K562 (cell line): ENCODE measurements at regions not wholly inside any gene's neighbourhood (a gene's known extent, or its start where the extent isn't known, plus 50 kb on each side); places are given as distances from the start of the nearest gene placed in this dataset.

ENCODE experiments used
- ATAC-seq: fragments of 200-7000 bp; cut with Tn5 transposase; 3 replicates; pipeline ENCODE4 v1.9.1; 2020; ENCODE audit warnings: moderate library complexity
- BruUV-seq: library from RNA; stranded (reverse); fragments of 400-500 nt; replicated peaks from 2 replicates; lab custom pipeline; 2021; lab: Mats Ljungman, UMichigan
- CTCF ChIA-PET: fragments of 300-600 bp; formaldehyde crosslinking; extraction: SDS; loops from one replicate; lab custom pipeline; 2021; ENCODE audit warnings: low intra/inter-chr PET ratio; lab: Yijun Ruan, JAX
- POLR2A ChIA-PET: fragments of 300-600, 350-650 bp; sonication (Branson Sonifier 250); formaldehyde crosslinking; extraction: SDS; loops from one replicate; lab custom pipeline; 2021; ENCODE audit warnings: antibody characterized with exemption, inconsistent platforms; lab: Yijun Ruan, JAX
- DNase-seq, 4 experiments: peaks; one replicate each; pipeline versions ENCODE4 v3.0.0 to v3.0.0-alpha.2; 2011 to 2018; ENCODE audit warnings: low spot score in 3 of 4, mixed read lengths in 3 of 4; ENCODE audit errors: extremely low read depth in 1 of 4
- FAIRE-seq: peaks from 2 replicates; lab custom pipeline; 2011; peaks lifted over from hg19 to GRCh38; lab: Jason Lieb, UNC
- H2AFZ ChIP-seq: 2 replicates; pipeline ENCODE4 v1.6.0; 2011; ENCODE audit warnings: low read depth, low read length, control low read depth, inconsistent platforms
- H3K27ac ChIP-seq: fragments of 200-600 bp; 3 replicates; pipeline ENCODE4 v1.8.0; 2011; ENCODE audit warnings: low read depth, mild to moderate bottlenecking, control low read depth, inconsistent platforms, low read length, moderate library complexity, mixed read lengths; ENCODE audit errors: extremely low read depth
- H3K27me3 ChIP-seq, 2 experiments: fragments of 300-600 bp in 1 of 2; 2 replicates in 1 of 2; 3 replicates in 1 of 2; pipeline versions ENCODE4 v1.6.0 to v1.8.0; 2011; ENCODE audit warnings: inconsistent platforms in 2 of 2, low read length in 2 of 2, mild to moderate bottlenecking in 1 of 2, mixed read lengths in 1 of 2, moderate library complexity in 1 of 2; ENCODE audit not compliant: control insufficient read depth in 2 of 2, insufficient read depth in 2 of 2
- H3K36me3 ChIP-seq: fragments of 300-600 bp; 3 replicates; pipeline ENCODE4 v1.8.0; 2011; ENCODE audit warnings: mild to moderate bottlenecking, low read length, inconsistent platforms; ENCODE audit not compliant: control insufficient read depth, insufficient read depth
- H3K4me1 ChIP-seq, 2 experiments: fragments of 200-600 bp in 1 of 2; replicated peaks in 1 of 2; 2 replicates in 1 of 2; 3 replicates in 1 of 2; pipeline versions ENCODE4 v1.5.1 to v1.8.0; 2011; ENCODE audit warnings: inconsistent platforms in 2 of 2, low read length in 2 of 2, mild to moderate bottlenecking in 1 of 2, mixed read lengths in 1 of 2, moderate library complexity in 1 of 2; ENCODE audit not compliant: control insufficient read depth in 2 of 2, insufficient read depth in 2 of 2
- H3K4me2 ChIP-seq: 2 replicates; pipeline ENCODE4 v1.6.1; 2011; ENCODE audit warnings: low read length, control low read depth, inconsistent platforms, mixed read lengths; ENCODE audit not compliant: insufficient read depth
- H3K4me3 ChIP-seq: fragments of 200-600 bp; sonication (generic), shearing (Covaris generic); 2 replicates; pipeline ENCODE4 v1.5.1; 2016; ENCODE audit warnings: control low read depth, inconsistent platforms
- H3K79me2 ChIP-seq: fragments of 200-600 bp; 3 replicates; pipeline ENCODE4 v1.8.0; 2011; ENCODE audit warnings: low read length, inconsistent platforms; ENCODE audit not compliant: control insufficient read depth, insufficient read depth
- H3K9ac ChIP-seq, 2 experiments: 2 replicates each; pipeline versions ENCODE4 v1.6.0 to v1.6.1; 2011; ENCODE audit warnings: low read depth in 2 of 2, low read length in 2 of 2, control low read depth in 1 of 2, inconsistent platforms in 1 of 2, mild to moderate bottlenecking in 1 of 2, mixed read lengths in 1 of 2; ENCODE audit not compliant: insufficient read depth in 1 of 2
- H3K9me1 ChIP-seq: one replicate; pipeline ENCODE4 v1.6.0; 2011; ENCODE audit warnings: inconsistent platforms, mild to moderate bottlenecking, low read length, moderate library complexity; ENCODE audit not compliant: control insufficient read depth, insufficient read depth
- H3K9me3 ChIP-seq: replicated peaks from 2 replicates; pipeline ENCODE4 v1.5.1; 2011; ENCODE audit warnings: low read depth, low read length, inconsistent platforms; ENCODE audit not compliant: control insufficient read depth, insufficient read depth
- H4K20me1 ChIP-seq: replicated peaks from 2 replicates; pipeline ENCODE4 v1.6.1; 2011; ENCODE audit warnings: low read length, inconsistent platforms, mixed read lengths; ENCODE audit not compliant: control insufficient read depth, insufficient read depth
- CHCHD3 ChIP-seq: fragments of 250-450 bp; sonication (Bioruptor Pico); IDR thresholded peaks from 2 replicates; pipeline ENCODE4 v2.1.2; 2022; ENCODE audit warnings: mild to moderate bottlenecking
- EHMT2 ChIP-seq: fragments of 450-650 bp; IDR thresholded peaks from 2 replicates; pipeline ENCODE4 v1.6.1; 2018; ENCODE audit warnings: antibody characterized with exemption
- GABPB2 ChIP-seq: fragments of 250-450 bp; sonication (Bioruptor Pico); conservative IDR thresholded peaks from 2 replicates; pipeline ENCODE4 v1.5.1; 2021; ENCODE audit warnings: mild to moderate bottlenecking
- NR0B1 ChIP-seq: fragments of 450-650 bp; IDR thresholded peaks from one replicate; pipeline ENCODE4 v1.6.1; 2018; ENCODE audit warnings: mild to moderate bottlenecking, moderate library complexity; ENCODE audit not compliant: partially characterized antibody
- PBX2 ChIP-seq, 2 experiments: IDR thresholded peaks in 1 of 2; conservative IDR thresholded peaks in 1 of 2; 2 replicates each; pipeline ENCODE4 v1.6.1; 2016; ENCODE audit warnings: low read depth in 2 of 2, mild to moderate bottlenecking in 1 of 2, missing compliant biosample characterization in 1 of 2, missing genetic modification characterization in 1 of 2, moderate library complexity in 1 of 2
- POLR2H ChIP-seq: IDR thresholded peaks from 2 replicates; pipeline ENCODE4 v1.6.1; 2016; ENCODE audit warnings: missing genetic modification characterization, low read depth, mild to moderate bottlenecking, control low read depth, missing compliant biosample characterization, moderate library complexity
- TRIM24 ChIP-seq, 2 experiments: fragments of 450-650 bp; IDR thresholded peaks; 2 replicates each; pipeline ENCODE4 v1.6.1; 2016
- ZNF175 ChIP-seq: fragments of 200-800 bp; sonication (Bioruptor generic); IDR thresholded peaks from 2 replicates; pipeline ENCODE4 v1.6.1; 2016; ENCODE audit warnings: low read depth, mild to moderate bottlenecking, missing genetic modification characterization, missing compliant biosample characterization
- ZNF311 ChIP-seq: fragments of 250-450 bp; sonication (Bioruptor Pico); IDR thresholded peaks from 2 replicates; pipeline ENCODE4 v1.4.0; 2020; ENCODE audit warnings: mild to moderate bottlenecking, moderate library complexity
- ZNF41 ChIP-seq: fragments of 250-450 bp; sonication (Bioruptor Pico); conservative IDR thresholded peaks from 2 replicates; pipeline ENCODE4 v1.4.0; 2020; ENCODE audit warnings: mild to moderate bottlenecking
- ZNF79 ChIP-seq: fragments of 250-450 bp; sonication (Bioruptor Pico); IDR thresholded peaks from 2 replicates; pipeline ENCODE4 v1.4.0; 2020; ENCODE audit warnings: low read depth, mild to moderate bottlenecking, moderate library complexity
- ZSCAN32 ChIP-seq: fragments of 450-650 bp; formaldehyde crosslinking; IDR thresholded peaks from 2 replicates; pipeline ENCODE4 v1.4.0; 2020; ENCODE audit warnings: mild to moderate bottlenecking, moderate library complexity
- WGBS: fragments of 100-300 bp; shearing (Covaris generic); methylation state at CpG from one replicate; pipeline ENCODE4 v1.1.6; 2016; ENCODE audit warnings: low coverage, mixed read lengths; ENCODE audit not compliant: insufficient coverage; ENCODE audit errors: missing lambda C conversion rate; 5-methylcytosine and 5-hydroxymethylcytosine counted together
- in situ Hi-C: fragments of 300-500 bp; cut with MboI; formaldehyde crosslinking; loops from 4 replicates; pipeline ENCODE4 v1.15.0; 2018; ENCODE audit warnings: inconsistent platforms, mixed read lengths
- intact Hi-C: fragments of 100-400 bp; cut with micrococcal nuclease; formaldehyde crosslinking; loops from 2 replicates; pipeline ENCODE4 v1.14.2; 2022
- TF ChIP-seq, protein P1 (sequence below): fragments of 250-450 bp; sonication (Bioruptor Pico); IDR thresholded peaks from 2 replicates; pipeline ENCODE4 v1.9.0; 2021; ENCODE audit warnings: mild to moderate bottlenecking, inconsistent platforms
- TF ChIP-seq, protein P2 (sequence below): IDR thresholded peaks from 2 replicates; pipeline ENCODE4 v1.6.1; 2011; ENCODE audit warnings: borderline replicate concordance, low read depth, mild to moderate bottlenecking, moderate library complexity, low read length; ENCODE audit not compliant: insufficient read depth, poor library complexity, severe bottlenecking

- no peaks in the 10 kb centered on the region for H3K36me3 ChIP-seq
- no peak for FAIRE-seq
- WGBS = 0% methylated on average over 1 of the region's 1 CpG
- TF ChIP-seq EHMT2 = no peak
- no peak for TF ChIP-seq ZNF79 (CRISPR knock-in tag)
- no peak for TF ChIP-seq GABPB2 (CRISPR knock-in tag)
- TF ChIP-seq NR0B1 = no peak
- no peak for TF ChIP-seq ZNF41 (CRISPR knock-in tag)
- TF ChIP-seq, protein P1, sequence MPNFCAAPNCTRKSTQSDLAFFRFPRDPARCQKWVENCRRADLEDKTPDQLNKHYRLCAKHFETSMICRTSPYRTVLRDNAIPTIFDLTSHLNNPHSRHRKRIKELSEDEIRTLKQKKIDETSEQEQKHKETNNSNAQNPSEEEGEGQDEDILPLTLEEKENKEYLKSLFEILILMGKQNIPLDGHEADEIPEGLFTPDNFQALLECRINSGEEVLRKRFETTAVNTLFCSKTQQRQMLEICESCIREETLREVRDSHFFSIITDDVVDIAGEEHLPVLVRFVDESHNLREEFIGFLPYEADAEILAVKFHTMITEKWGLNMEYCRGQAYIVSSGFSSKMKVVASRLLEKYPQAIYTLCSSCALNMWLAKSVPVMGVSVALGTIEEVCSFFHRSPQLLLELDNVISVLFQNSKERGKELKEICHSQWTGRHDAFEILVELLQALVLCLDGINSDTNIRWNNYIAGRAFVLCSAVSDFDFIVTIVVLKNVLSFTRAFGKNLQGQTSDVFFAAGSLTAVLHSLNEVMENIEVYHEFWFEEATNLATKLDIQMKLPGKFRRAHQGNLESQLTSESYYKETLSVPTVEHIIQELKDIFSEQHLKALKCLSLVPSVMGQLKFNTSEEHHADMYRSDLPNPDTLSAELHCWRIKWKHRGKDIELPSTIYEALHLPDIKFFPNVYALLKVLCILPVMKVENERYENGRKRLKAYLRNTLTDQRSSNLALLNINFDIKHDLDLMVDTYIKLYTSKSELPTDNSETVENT (CRISPR knock-in tag) = no peak
- TF ChIP-seq ZSCAN32 (CRISPR knock-in tag) = no peak
- no peak for TF ChIP-seq CHCHD3 (CRISPR knock-in tag)
- no peak for TF ChIP-seq PBX2 (CRISPR knock-in tag; IDR thresholded peaks at IDR 0.05; ENCODE audit: low read depth)
- TF ChIP-seq PBX2 (tag; conservative IDR thresholded peaks at IDR 0.05; ENCODE audit: low read depth) = no peak
- no peak for TF ChIP-seq ZNF175
- TF ChIP-seq, protein P2, sequence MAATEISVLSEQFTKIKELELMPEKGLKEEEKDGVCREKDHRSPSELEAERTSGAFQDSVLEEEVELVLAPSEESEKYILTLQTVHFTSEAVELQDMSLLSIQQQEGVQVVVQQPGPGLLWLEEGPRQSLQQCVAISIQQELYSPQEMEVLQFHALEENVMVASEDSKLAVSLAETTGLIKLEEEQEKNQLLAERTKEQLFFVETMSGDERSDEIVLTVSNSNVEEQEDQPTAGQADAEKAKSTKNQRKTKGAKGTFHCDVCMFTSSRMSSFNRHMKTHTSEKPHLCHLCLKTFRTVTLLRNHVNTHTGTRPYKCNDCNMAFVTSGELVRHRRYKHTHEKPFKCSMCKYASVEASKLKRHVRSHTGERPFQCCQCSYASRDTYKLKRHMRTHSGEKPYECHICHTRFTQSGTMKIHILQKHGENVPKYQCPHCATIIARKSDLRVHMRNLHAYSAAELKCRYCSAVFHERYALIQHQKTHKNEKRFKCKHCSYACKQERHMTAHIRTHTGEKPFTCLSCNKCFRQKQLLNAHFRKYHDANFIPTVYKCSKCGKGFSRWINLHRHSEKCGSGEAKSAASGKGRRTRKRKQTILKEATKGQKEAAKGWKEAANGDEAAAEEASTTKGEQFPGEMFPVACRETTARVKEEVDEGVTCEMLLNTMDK = no peak
- TF ChIP-seq ZNF311 (CRISPR knock-in tag) = no peak
- no peak for TF ChIP-seq TRIM24 (IDR thresholded peaks at IDR 0.05)
- no peak for TF ChIP-seq POLR2H (tag)
These were observed 60.6 kb upstream of the SYK start for GRCh38 chr9:90741036-90741435.

More at GRCh38 chr9:90741036-90741435, 60.6 kb upstream of the SYK start:
- Histone ChIP-seq H3K27ac (no peak overlapping the region), H4K20me1 (no peaks in the 10 kb centered on the region), H3K4me1 (no peaks in the 10 kb centered on the region), H3K4me3 (no peak overlapping the region), H3K9me1 (no peaks in the 10 kb centered on the region), H2AFZ (no peak overlapping the region), H3K27me3 (no peaks in the 10 kb centered on the region), H3K4me2 (no peak overlapping the region), H3K9ac (no peak overlapping the region), H3K79me2 (no peaks in the 10 kb centered on the region), H3K9me3 (no peaks in the 10 kb centered on the region)
- no TSS peak for BruUV-seq
- POLR2A ChIA-PET = no interaction called here
- DNase-seq (no peak), ATAC-seq (no peak)
- in situ Hi-C loops (no loop called here), intact Hi-C loops (no loop called here)
- CTCF ChIA-PET = no interaction called here
